ENCODE measurements at regions not wholly inside any gene's neighbourhood (a gene's known extent, or its start where the extent isn't known, plus 50 kb on each side); places are given as distances from the start of the nearest gene placed in this dataset.

GRCh38 chr16:73543331-73543969 is 495.5 kb upstream of the ZFHX3 start:
- TF ChIP-seq POLR2A (IDR thresholded peaks at IDR 0.05) (no peak), POLR2AphosphoS5 (IDR thresholded peaks at IDR 0.05) (no peak)
- TF ChIP-seq, protein P1, sequence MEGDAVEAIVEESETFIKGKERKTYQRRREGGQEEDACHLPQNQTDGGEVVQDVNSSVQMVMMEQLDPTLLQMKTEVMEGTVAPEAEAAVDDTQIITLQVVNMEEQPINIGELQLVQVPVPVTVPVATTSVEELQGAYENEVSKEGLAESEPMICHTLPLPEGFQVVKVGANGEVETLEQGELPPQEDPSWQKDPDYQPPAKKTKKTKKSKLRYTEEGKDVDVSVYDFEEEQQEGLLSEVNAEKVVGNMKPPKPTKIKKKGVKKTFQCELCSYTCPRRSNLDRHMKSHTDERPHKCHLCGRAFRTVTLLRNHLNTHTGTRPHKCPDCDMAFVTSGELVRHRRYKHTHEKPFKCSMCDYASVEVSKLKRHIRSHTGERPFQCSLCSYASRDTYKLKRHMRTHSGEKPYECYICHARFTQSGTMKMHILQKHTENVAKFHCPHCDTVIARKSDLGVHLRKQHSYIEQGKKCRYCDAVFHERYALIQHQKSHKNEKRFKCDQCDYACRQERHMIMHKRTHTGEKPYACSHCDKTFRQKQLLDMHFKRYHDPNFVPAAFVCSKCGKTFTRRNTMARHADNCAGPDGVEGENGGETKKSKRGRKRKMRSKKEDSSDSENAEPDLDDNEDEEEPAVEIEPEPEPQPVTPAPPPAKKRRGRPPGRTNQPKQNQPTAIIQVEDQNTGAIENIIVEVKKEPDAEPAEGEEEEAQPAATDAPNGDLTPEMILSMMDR (IDR thresholded peaks at IDR 0.05 in 8 of 11, conservative IDR thresholded peaks at IDR 0.05 in 3 of 11) = no peak

Data from spleen (tissue), 7 donors.